ENCODE measurements at regions not wholly inside any gene's neighbourhood (a gene's known extent, or its start where the extent isn't known, plus 50 kb on each side); places are given as distances from the start of the nearest gene placed in this dataset.

GRCh38 chr18:43422518-43422917 is 145.2 kb upstream of the SYT4 start:
- peak; percentile 67 for TF ChIP-seq CTCF (conservative IDR thresholded peaks at IDR 0.05)
- no peak for TF ChIP-seq ZFX (IDR thresholded peaks at IDR 0.05)
